ENCODE measurements at regions not wholly inside any gene's neighbourhood (a gene's known extent, or its start where the extent isn't known, plus 50 kb on each side); places are given as distances from the start of the nearest gene placed in this dataset.

- TF ChIP-seq EZH2 (IDR thresholded peaks at IDR 0.05; ENCODE audit: borderline replicate concordance) = no peak
- TF ChIP-seq, protein P1, sequence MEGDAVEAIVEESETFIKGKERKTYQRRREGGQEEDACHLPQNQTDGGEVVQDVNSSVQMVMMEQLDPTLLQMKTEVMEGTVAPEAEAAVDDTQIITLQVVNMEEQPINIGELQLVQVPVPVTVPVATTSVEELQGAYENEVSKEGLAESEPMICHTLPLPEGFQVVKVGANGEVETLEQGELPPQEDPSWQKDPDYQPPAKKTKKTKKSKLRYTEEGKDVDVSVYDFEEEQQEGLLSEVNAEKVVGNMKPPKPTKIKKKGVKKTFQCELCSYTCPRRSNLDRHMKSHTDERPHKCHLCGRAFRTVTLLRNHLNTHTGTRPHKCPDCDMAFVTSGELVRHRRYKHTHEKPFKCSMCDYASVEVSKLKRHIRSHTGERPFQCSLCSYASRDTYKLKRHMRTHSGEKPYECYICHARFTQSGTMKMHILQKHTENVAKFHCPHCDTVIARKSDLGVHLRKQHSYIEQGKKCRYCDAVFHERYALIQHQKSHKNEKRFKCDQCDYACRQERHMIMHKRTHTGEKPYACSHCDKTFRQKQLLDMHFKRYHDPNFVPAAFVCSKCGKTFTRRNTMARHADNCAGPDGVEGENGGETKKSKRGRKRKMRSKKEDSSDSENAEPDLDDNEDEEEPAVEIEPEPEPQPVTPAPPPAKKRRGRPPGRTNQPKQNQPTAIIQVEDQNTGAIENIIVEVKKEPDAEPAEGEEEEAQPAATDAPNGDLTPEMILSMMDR (IDR thresholded peaks at IDR 0.05; ENCODE audit: poor library complexity) = no peak
Measured at GRCh38 chr1:222012816-222013215, 270.9 kb upstream of the DUSP10 start.

Measured in hepatocyte (in vitro differentiated cells).